ENCODE measurements at regions not wholly inside any gene's neighbourhood (a gene's known extent, or its start where the extent isn't known, plus 50 kb on each side); places are given as distances from the start of the nearest gene placed in this dataset.

- Mint-ChIP-seq H3K27ac (ENCODE audit: unreplicated experiment) (no peak overlapping the region), H3K36me3 (ENCODE audit: low read depth, unreplicated experiment) (peaks cover 2% of the 10 kb centered on the region), H3K9me3 (ENCODE audit: unreplicated experiment) (no peaks in the 10 kb centered on the region), H3K4me1 (ENCODE audit: unreplicated experiment) (peaks cover 27% of the 10 kb centered on the region), H3K4me3 (ENCODE audit: unreplicated experiment) (no peak overlapping the region), H3K27me3 (ENCODE audit: unreplicated experiment) (peaks cover 2% of the 10 kb centered on the region)
- DNase-seq (ENCODE audit: low spot score), result no peak
- TF ChIP-seq CTCF (IDR thresholded peaks at IDR 0.05; ENCODE audit: unreplicated experiment), result no peak
Measured at GRCh38 chr6:105898286-105898685, 187.8 kb upstream of the PRDM1 start.

- Mint-ChIP-seq H3K4me3 (ENCODE audit: unreplicated experiment) (no peak overlapping the region), H3K4me1 (ENCODE audit: unreplicated experiment) (peaks cover 22% of the 10 kb centered on the region), H3K36me3 (ENCODE audit: low read depth, unreplicated experiment) (peaks cover 2% of the 10 kb centered on the region), H3K27ac (ENCODE audit: unreplicated experiment) (no peak overlapping the region), H3K9me3 (ENCODE audit: unreplicated experiment) (no peaks in the 10 kb centered on the region), H3K27me3 (ENCODE audit: unreplicated experiment) (peaks cover 3% of the 10 kb centered on the region)
- DNase-seq (ENCODE audit: low spot score), result no peak
- TF ChIP-seq CTCF (IDR thresholded peaks at IDR 0.05; ENCODE audit: unreplicated experiment), result no peak
Measured at GRCh38 chr6:105897131-105897530, 189.0 kb upstream of the PRDM1 start.

GRCh38 chr6:105896821-105897095, 189.4 kb upstream of the PRDM1 start:
- TF ChIP-seq CTCF (IDR thresholded peaks at IDR 0.05; ENCODE audit: unreplicated experiment), result no peak
- no peak overlapping the region for H3K4me3 Mint-ChIP-seq (ENCODE audit: unreplicated experiment)
- no peak overlapping the region for H3K27ac Mint-ChIP-seq (ENCODE audit: unreplicated experiment)
- H3K9me3 Mint-ChIP-seq (ENCODE audit: unreplicated experiment), result no peaks in the 10 kb centered on the region
- H3K4me1 Mint-ChIP-seq (ENCODE audit: unreplicated experiment), result peaks cover 20% of the 10 kb centered on the region
- no peak for DNase-seq (ENCODE audit: low spot score)
- H3K27me3 Mint-ChIP-seq (ENCODE audit: unreplicated experiment), result peaks cover 3% of the 10 kb centered on the region
- H3K36me3 Mint-ChIP-seq (ENCODE audit: low read depth, unreplicated experiment), result peaks cover 2% of the 10 kb centered on the region

GRCh38 chr6:105896052-105896820, 189.9 kb upstream of the PRDM1 start:
- Mint-ChIP-seq H3K4me3 (ENCODE audit: unreplicated experiment) (no peak overlapping the region), H3K27ac (ENCODE audit: unreplicated experiment) (no peak overlapping the region), H3K36me3 (ENCODE audit: low read depth, unreplicated experiment) (peaks cover 2% of the 10 kb centered on the region), H3K9me3 (ENCODE audit: unreplicated experiment) (no peaks in the 10 kb centered on the region), H3K27me3 (ENCODE audit: unreplicated experiment) (peaks cover 3% of the 10 kb centered on the region), H3K4me1 (ENCODE audit: unreplicated experiment) (peaks cover 20% of the 10 kb centered on the region)
- TF ChIP-seq CTCF (IDR thresholded peaks at IDR 0.05; ENCODE audit: unreplicated experiment), result no peak
- no peak for DNase-seq (ENCODE audit: low spot score)

GRCh38 chr6:105894556-105894955, 191.6 kb upstream of the PRDM1 start:
- Mint-ChIP-seq H3K9me3 (ENCODE audit: unreplicated experiment) (no peaks in the 10 kb centered on the region), H3K27me3 (ENCODE audit: unreplicated experiment) (peaks cover 1% of the 10 kb centered on the region), H3K4me3 (ENCODE audit: unreplicated experiment) (no peak overlapping the region), H3K4me1 (ENCODE audit: unreplicated experiment) (peaks cover 8% of the 10 kb centered on the region), H3K27ac (ENCODE audit: unreplicated experiment) (no peak overlapping the region), H3K36me3 (ENCODE audit: low read depth, unreplicated experiment) (no peaks in the 10 kb centered on the region)
- no peak for DNase-seq (ENCODE audit: low spot score)
- no peak for TF ChIP-seq CTCF (IDR thresholded peaks at IDR 0.05; ENCODE audit: unreplicated experiment)
